CD4-positive, alpha-beta T cell treated with Interferon gamma for 1 hour (primary cell): ENCODE measurements at regions not wholly inside any gene's neighbourhood (a gene's known extent, or its start where the extent isn't known, plus 50 kb on each side); places are given as distances from the start of the nearest gene placed in this dataset.
"Not testable (repeated sequence)": the region's sequence is repeated elsewhere in the genome, so short reads cannot be mapped to it uniquely, and the experiment has no call there.

ENCODE experiments used
- DNase-seq: peaks from one replicate; pipeline ENCODE4 v3.0.0-alpha.2; 2020

DNA sequence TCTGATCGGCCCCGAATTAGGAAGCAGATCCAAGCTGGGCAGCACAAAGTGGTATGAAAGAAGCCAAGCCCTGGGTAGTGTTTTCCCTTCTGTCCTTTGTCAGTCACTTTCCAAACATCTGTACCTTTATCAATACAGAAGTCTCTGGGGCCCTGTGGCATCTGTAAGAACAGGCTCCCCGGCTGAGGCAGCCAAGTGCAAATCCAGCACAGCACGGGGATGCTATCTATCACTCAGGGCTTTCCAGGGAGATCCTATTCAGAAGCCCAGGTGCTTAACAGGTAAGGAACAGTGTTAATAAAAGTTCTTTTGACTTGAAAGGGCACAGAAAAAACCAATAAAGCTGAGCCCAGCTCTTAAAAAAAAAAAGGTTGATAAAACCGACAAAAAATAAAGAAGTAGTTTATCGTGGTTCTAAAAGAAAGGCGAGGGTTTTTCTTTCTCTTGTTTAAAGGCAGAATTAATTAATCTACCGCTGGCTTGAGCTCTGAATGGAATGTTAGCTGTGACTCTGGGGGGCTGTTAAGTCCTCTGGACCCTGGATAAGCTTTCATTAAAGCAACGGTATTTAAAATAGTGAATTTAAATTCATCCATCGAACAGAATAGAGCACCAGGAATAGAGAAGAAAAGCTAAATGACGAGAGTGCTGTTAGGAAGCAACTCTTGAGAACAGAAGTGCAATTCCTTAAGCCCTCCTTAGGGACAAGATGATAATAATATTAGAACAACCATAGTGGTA, 119.1 kb upstream of the GATB start:
- DNase-seq, result no peak

DNA sequence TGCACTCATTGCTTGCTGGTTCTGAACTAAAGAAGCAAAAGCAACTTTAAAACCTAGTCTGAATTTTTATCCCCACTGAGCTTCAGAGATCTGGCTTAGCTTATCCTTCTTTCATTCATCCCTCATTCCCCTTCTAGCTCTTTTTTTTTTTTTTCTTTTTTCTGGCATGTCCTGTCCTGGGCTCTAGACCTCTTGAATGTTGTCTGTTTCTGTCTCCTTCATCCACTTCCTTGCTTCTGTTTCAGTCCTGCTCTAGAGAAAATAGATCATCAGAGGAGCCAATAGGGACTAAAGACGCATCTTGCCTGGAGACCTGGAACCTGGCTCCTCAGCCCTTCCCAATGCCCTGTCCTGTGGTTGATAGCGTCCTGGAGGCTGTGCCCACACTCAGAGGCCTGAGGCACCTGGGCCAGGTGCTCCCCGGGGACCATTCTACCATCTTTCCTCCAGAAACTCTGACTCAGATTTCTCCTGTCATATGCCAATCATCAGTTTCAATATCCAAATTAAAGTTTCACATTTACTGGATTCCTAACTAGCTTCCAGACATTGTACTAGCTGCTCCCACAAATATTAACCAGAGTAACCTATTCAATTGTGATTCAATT, 115.7 kb upstream of the GATB start:
- no peak for DNase-seq

DNA sequence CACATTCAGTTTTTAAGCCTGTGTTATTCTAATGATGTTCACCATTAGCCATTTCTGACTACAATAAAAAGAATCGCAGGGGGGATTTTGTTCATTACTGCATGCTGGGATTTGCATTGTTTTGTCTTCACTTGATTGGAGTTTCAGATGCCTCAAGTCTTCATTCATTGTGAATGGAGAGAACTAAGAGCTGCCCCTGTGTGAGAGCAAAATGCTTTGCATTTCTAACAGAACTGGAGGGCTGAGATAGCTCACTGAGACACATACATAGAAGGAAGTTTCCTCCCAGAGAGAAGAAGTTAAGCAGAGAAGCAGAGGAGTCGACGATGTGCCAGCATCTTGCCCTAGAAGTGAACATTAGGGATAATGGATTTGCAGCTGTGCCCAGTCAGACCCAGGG, 113.5 kb upstream of the GATB start:
- DNase-seq, result no peak

DNA sequence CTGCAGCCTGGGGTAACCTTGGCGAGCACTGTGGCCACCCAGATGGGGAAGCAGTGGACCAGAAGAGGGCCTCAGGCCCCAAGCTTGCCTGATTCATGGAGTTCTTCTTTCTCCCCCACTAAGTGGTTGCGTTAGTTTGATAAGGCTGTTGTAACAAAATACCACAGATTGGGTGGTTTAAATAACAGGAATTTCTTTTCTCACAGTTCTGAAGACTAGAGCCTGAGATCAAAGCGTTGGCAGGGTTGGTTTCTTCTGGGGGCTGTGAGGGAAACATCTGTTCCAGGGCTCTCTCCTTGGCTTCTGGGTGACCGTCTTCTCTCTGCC, 105.7 kb upstream of the GATB start:
- no peak for DNase-seq

DNA sequence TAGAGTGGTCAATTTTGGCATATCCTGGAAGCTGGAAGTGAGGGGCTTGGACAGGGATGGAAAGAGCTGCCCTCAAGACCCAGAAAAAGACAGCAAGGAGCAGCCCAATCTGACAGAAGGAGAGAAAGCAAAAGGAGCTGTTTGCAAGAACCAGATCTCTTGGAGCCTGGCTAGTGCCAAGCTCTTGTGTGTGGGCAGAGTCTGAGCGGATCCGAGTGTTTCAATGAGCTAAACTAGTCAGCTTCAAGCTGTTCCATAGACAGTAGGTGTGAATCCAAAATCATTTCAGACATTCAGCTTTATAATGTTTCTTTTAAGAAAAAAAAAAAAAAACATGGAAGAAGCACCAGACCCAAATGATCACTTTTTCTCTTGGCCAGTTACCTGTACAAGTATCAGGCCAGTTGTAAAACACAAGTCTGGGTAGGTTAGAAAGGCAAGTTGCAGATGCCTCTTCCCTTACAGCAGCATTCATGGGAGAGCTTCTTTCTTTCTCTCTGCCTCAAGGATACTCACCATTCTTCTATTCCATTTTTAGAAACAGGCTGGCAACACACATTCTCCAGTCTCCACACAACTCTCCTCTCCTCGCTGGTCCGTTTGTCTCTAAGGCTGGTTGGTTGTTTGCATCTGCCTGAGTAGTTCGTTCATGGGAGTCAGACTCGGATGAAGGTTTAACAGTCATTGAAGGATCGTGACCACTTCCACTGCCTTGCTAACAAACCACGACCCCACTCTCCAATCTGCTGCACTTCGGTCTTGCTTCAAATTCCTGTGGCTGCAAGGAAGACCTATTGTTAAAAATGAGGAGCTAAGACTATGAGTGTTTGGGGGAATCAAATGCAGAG, 105.2 kb upstream of the GATB start:
- DNase-seq, result no peak

DNA sequence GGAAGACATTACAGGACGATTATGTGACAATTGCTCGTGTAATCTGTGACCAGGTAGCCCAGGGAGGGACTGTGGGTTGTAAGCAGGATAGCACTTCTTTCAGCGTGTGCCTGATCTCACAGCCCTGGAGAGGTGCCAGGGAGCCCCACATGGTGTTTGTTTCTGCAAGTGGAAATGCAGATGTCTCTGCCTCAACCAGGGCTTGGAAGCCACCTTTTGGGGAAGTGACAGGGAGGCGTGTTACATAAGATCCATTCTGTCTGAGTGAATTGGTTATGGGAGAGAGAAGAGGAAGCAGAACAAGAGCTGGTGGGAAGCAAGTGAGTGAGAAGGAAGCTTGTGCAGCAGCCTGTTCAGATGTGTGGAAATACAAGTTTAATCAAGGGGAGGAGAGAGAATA, 104.5 kb upstream of the GATB start:
- DNase-seq, result peak; percentile 51

DNA sequence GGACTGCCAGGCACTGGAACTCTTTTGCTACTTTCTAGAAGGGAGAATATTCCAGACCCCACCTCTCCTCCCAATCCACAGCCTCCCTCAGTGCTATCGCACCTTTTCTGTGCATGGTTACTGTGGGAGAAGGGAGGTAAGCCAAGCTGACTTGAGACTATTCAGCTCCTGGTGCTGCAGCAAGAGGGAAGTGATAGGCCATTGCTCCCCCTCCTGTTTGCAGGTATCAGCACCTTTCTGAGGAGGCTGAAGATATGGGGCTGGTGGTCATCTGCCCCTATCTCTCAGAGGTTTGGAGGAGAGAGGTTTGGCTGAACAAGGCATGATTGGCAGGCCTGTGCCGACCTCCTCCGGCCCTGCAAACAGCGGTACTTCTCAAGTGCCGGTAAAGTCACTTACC, 103.3 kb upstream of the GATB start:
- no peak for DNase-seq

DNA sequence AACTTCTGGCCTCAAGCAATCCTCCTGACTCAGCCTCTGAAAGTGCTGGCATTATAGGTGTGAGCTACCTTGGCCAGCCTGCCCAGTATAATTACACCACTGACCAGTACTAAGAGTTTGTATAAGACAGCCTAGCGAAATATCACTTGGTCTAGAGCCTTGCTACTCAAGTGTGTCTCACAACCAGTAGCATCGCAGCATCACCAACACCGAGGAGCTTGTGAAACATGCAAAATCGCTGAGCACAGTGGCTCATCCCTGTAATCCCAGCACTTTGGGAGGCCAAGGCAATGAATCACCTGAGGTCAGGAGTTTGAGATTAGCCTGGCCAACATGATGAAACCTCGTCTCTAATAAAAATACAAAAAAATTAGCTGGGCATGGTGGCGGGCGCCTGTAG, 102.0 kb upstream of the GATB start:
- DNase-seq, result no peak

DNA sequence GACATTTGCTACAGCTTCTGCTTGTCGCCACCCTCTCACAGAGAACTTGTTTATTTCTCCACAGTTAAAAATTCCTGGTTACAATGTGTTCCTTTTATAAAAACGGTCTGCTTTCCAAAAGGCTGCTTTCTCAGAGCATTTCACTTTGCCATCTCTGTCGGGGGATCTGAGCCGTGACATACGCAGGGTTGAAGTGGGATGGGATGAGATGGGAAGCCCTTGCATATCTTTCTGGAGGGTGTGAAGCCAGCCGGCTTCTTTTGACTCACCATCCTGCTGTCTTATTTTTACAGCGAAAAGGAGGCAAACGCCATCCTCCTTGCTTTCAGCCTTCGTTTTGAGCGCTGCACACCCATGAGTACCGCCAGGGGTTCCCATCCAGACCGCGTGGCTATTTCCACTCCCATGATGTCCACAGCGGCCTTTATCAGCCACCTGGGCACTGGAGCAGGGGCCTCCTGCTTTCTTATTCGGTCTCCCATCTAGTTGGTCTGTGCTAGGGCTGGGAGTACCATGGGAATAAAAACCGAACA, 99.8 kb upstream of the GATB start:
- no peak for DNase-seq

DNA sequence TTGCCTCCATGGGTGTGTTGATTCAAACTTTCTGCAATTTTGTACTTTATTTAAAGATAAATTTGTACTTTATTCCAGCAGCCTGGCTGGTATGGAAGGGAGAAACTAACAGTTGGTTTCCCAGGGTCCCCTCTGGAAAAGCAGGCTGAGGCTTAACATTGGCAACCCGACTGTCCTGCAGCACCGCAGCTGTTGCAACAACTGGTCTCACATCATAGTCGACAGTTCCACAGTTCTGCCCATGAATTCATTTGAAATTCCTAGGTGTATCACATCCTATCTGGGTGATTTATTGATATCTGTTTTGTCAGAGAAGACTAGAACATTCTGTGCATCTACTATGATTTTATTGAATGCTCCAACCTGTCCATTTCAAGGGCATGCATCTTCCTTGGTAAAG, 98.8 kb upstream of the GATB start:
- DNase-seq, result no peak

DNA sequence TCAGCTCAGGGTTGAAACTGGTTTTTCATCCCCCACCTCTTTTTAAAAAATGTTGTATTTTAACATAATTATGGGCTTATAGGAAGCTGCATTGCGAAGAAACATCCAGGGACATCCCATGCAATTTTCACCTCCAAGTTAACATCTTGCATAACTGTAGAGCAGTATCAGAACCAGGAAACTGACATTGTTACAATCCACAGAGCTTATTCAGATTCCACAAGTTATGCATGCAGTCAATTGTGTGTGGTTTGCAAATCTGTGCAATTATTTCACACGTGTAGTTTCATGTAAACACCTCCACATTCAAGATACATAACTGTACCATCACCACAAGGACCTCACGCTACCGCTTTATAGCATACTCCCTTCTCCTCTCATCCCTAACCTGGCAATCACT, 97.5 kb upstream of the GATB start:
- no peak for DNase-seq

DNA sequence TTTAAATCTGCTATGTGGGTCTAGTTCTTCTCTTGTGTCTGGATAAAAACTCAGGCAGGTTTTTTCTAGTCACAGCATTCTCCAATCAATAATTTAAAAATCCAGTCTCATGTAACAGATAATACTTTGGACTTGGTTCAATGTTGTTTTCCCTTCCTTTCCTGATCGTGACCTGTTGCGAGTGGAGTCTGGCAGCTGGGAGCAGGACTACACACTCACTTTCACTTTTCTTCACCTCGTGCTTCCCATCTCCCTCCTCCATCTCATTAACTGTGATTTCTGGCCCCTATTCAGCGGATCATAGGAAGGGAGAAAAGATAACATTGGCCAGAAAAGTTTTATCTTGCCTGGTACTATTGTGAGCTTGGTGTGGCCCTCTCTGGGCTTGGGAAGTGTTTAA, 96.6 kb upstream of the GATB start:
- DNase-seq, result no peak

DNA sequence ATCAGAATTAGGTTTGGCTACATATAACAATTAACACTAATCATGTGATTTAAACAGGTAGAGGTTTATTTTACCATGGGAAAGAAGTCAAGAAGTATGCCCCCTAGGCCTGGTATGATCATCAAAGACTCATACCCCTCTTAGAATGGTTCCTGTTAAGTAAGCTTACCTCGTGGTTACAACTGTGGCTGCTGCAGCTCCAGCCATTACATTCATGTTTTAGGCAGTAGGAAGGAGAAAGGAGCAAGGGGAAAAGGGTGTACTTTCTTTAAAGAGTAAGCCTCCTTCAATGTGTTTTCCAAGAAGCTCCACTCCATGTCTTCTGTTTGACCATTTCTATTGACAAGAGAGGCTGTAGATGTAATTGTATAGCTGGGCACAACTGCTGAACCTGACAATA, 94.9 kb upstream of the GATB start:
- no peak for DNase-seq

DNA sequence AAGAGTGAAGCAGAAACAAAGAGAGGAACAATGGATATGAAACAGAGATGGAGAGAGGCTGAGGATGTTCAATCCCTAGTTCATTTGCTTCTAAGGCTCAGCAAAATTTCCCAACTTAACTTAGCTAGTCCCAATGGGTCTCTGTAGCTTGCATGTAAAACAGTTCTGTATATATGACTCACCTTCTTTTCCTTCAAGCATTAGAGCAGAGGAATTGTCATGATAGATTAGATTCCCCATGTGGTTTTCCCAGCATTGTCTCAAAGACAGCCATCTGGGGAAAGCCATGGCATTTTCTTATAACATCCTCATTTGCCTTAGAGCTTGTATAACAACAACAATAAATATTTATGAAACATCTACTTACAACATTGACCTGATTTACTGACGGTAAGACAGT, 93.9 kb upstream of the GATB start:
- DNase-seq, result no peak

DNA sequence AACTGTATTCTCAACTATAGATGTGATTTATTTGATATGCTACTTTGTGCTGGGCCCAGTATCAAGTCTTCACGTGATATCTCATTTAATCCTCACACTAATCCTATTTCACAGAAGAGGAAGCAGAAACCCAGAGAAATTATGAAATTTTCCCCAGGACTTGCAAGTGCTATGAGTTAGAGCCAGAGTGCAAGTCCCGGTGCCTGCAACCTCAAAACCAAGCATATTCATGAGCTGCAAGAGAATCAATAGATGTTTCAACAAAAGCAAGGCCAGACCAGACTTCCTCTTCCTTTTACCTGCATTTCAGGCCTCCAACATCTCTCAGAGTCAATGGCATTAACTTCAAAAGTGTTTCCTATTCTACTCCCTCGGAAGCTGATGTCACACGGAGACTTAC, 92.2 kb upstream of the GATB start:
- DNase-seq, result no peak

DNA sequence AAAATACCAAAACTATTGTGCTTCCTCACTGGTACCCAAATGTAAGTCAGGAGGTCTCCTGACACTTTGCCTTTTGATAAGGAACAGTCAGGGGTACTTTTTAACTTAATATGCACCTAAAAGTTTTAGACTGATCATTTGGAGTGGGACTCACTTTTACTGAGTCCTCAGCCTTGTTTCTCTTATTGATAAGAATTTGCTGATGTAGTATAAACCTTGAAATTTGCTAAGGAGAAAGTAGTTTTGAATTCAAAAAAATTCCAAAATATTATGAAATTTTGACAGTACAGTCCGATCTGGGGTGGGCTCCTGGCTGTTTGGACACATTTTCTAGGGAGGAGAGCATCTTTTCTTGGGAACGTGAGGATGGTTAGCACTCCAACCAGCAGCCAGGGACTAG, 91.4 kb upstream of the GATB start:
- DNase-seq, result no peak

DNA sequence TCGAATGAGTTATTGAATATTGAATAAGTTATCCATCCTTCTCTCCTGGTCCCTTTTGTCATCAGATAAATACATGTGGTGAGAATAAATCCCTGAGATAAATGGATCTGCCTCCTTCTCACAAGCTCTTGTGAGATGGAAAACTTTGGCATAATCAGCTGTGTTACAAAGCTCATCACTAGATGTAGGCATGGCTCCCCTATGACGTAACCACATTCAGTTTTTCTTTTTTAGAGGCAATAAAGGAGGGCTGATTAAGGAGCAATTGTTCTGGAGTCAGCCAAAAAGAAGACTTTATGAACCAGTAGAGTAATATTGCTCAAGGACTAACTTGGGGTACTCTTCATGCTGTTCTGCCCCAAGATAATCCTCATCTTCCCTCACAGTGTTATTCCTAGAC, 90.5 kb upstream of the GATB start:
- no peak for DNase-seq

DNA sequence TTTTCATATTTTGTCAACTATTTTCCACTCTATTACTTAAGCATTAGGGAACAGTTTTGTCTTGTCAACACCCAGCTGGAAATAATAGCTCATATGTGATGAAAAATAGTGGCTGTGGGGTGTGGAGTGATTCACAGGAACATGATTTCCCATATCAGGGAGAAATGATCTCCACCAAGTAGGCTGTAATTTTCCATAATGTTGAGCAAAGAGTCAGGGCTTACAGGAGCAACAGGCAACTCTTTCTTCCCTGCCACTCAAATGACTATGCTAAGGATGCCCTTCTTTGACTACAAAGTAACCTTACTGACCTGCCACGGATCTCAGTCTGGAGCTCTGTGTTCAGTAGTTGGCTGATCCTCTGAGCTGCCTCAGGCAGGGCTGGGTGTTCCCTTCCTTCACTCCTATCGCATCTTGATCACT, 90.0 kb upstream of the GATB start:
- no peak for DNase-seq

DNA sequence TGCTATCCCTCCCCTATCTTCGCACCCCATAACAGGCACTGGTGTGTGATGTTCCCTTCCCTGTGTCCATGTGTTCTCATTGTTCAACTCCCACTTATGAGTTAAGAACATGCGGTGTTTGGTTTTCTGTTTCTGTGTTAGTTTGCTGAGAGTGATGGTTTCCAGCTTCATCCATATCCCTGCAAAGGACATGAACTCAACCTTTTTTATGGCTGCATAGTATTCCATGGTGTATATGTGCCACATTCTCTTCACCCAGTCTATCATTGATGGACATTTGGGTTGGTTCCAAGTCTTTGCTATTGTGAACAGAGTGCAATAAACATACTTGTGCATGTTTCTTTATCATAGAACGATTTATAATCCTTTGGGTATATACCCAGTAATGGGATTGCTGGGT, 84.7 kb upstream of the GATB start:
- DNase-seq, result not testable (repeated sequence)

DNA sequence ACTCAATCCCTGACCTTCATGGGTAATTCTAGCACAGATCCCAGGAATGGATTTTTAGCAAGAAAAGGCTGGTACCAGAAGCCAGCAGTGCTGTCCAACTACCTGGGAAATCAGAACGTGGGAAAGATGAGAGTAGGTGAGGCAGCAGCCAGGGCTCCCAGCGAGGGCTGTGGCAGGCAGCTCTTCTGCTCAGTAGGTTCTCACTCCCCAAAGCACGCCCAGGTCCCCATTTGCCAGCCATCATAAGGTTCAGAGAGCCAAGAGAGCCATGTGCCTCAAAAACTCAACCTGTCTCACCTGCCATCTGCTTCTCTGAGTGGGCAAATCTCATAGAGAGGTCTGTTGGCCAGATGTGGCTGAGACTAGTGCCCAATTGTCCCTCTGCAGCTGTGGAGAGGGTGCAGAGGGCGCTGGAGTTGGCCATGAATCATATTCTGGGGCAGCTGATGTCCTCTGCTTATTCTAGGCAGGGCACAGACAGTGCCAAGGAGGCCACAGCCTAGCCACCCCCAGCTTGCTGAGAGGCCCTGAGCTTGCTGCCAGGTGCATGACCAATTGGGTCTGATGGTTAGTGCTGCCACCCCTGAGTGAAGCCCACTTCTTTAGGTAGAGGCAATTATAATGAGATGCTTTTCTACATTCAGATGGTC, 81.7 kb upstream of the GATB start:
- no peak for DNase-seq

DNA sequence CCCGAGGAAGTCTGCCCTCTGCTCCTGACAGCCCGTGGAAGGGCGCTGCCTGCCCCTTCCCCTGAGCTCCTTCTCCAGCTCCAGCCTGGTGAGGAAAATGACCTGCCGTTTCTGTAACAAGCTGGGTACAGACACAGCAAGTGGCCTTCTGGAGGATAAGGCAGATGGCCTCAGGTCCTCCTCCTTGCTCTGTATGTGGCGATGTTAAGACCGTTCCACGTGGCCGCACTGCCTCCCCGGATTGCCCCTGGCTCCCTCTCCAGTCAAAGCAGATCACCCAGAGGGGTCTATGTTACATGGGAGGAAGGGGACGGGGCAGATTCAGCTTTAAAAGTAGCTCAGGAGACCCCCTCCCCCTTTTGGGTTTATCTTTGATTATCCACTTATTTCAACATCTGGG, 80.3 kb upstream of the GATB start:
- DNase-seq, result no peak

DNA sequence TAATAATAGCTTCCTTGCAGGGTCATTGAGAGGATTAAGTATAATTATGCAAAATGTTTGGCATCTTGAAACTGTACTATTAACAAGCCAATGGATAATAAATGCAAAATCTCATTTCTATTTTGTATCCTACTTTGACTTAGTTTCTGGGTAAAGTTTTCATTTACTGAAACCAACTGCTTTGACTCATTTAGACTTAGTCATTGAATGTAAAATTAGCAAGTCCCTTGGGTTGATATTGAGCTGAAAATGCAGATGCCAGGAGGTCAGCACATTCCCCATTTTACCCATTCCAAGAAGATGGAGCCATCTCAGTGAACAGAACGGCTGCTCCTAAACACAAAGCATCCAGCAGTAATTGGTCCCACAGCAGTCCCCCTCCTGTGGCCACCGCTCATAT, 74.7 kb upstream of the GATB start:
- DNase-seq, result no peak

DNA sequence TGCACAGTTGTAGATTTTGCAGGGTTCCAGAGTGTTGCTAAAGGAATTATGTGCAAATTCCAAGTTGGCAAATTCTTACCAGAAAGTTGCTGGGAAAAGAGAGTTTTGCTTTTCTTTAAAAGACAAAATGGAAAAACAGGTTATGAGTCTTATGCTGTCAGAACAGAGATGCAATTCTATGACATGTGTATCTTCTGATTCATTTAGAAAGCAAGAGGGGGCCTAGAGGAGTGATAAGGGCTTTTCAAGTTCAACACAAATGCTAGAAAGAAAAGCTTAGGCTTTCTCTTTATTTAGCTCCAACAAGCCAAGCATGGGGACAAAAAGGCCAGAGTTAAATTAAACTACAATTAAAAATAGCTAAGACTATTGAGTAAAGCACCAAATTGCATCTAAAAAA, 72.4 kb upstream of the GATB start:
- DNase-seq, result no peak

DNA sequence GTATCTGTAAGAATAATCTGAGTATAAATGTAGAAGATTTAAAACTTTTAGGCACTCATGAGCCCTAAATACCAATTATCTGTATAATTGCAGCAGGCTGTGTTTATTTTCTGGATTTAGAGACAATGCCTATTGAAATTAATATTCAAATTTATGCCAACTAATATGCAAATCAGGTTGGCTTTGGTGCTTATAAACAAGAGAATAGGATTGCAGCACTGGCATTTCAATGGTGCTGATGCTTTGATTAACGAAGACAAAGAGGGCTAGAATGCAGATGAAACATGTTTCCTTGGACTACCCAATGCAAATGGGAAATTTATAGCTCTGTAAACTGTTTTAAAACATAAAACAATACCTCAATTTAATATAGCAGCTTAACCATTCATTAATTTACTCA, 70.7 kb upstream of the GATB start:
- no peak for DNase-seq
